WTC11 (cell line): ENCODE measurements at regions not wholly inside any gene's neighbourhood (a gene's known extent, or its start where the extent isn't known, plus 50 kb on each side); places are given as distances from the start of the nearest gene placed in this dataset.

Source experiments
- ATAC-seq: fragments of 200-7000 bp; cut with Tn5 transposase; 2 replicates; pipeline ENCODE4 v1.10.0; 2021; ENCODE audit warnings: mild to moderate bottlenecking, moderate library complexity
- CTCF ChIA-PET: fragments of 300-600 bp; sonication (Branson Sonifier 250); formaldehyde crosslinking; loops from one replicate; lab custom pipeline; 2021; ENCODE audit warnings: antibody characterized with exemption; lab: Charles Lee
- POLR2A ChIA-PET: fragments of 350-600 bp; sonication (Branson Sonifier 250); formaldehyde crosslinking; loops from one replicate; lab custom pipeline; 2021; ENCODE audit warnings: antibody characterized with exemption; lab: Charles Lee
- DNase-seq: peaks from one replicate; pipeline ENCODE4 v3.0.0; 2021; ENCODE audit warnings: low spot score
- H3K27ac Mint-ChIP-seq: 2 replicates; pipeline ENCODE4 v1.8.0; 2021; ENCODE audit warnings: mixed read lengths
- H3K27me3 Mint-ChIP-seq: 2 replicates; pipeline ENCODE4 v1.8.0; 2021; ENCODE audit warnings: low read depth, mild to moderate bottlenecking, moderate library complexity, mixed read lengths
- H3K36me3 Mint-ChIP-seq: 2 replicates; pipeline ENCODE4 v1.8.0; 2021; ENCODE audit warnings: mixed read lengths
- H3K4me1 Mint-ChIP-seq: 2 replicates; pipeline ENCODE4 v1.8.0; 2022; ENCODE audit warnings: mixed read lengths
- H3K4me3 Mint-ChIP-seq: 2 replicates; pipeline ENCODE4 v1.8.0; 2021; ENCODE audit warnings: mild to moderate bottlenecking, moderate library complexity, mixed read lengths
- H3K9me3 Mint-ChIP-seq: 2 replicates; pipeline ENCODE4 v1.8.0; 2021; ENCODE audit warnings: mixed read lengths
- CREM ChIP-seq: sonication (generic); formaldehyde crosslinking; IDR thresholded peaks from 2 replicates; pipeline ENCODE4 v1.8.1; 2022; ENCODE audit warnings: mild to moderate bottlenecking, missing genetic modification reagents, moderate library complexity
- EMX1 ChIP-seq: fragments of 250-450 bp; sonication (Bioruptor Pico); IDR thresholded peaks from 2 replicates; pipeline ENCODE4 v1.8.0; 2021; ENCODE audit warnings: mild to moderate bottlenecking
- GTF2I ChIP-seq: fragments of 250-450 bp; sonication (Bioruptor Pico); conservative IDR thresholded peaks from 2 replicates; pipeline ENCODE4 v1.4.0; 2021; ENCODE audit warnings: mild to moderate bottlenecking
- IRF2 ChIP-seq: sonication (generic); formaldehyde crosslinking; IDR thresholded peaks from 2 replicates; pipeline ENCODE4 v1.8.0; 2022; ENCODE audit warnings: low read depth, missing genetic modification reagents, borderline replicate concordance
- JUN ChIP-seq: sonication (generic); formaldehyde crosslinking; IDR thresholded peaks from 2 replicates; pipeline ENCODE4 v1.8.0; 2023; ENCODE audit warnings: mild to moderate bottlenecking, missing genetic modification reagents
- MXD4 ChIP-seq: fragments of 250-450 bp; sonication (Bioruptor Pico); IDR thresholded peaks from 2 replicates; pipeline ENCODE4 v1.8.0; 2021; ENCODE audit warnings: mild to moderate bottlenecking, moderate library complexity, borderline replicate concordance
- MYBL2 ChIP-seq: sonication (generic); formaldehyde crosslinking; IDR thresholded peaks from 2 replicates; pipeline ENCODE4 v1.8.1; 2023; ENCODE audit warnings: mild to moderate bottlenecking, moderate library complexity, missing genetic modification reagents
- NR2C2 ChIP-seq: sonication (generic); formaldehyde crosslinking; IDR thresholded peaks from 2 replicates; pipeline ENCODE4 v1.8.0; 2022; ENCODE audit warnings: mild to moderate bottlenecking, missing genetic modification reagents
- SMAD3 ChIP-seq: sonication (generic); formaldehyde crosslinking; IDR thresholded peaks from 2 replicates; pipeline ENCODE4 v1.8.0; 2022; ENCODE audit warnings: missing genetic modification reagents, mild to moderate bottlenecking, borderline replicate concordance
- SMAD4 ChIP-seq: sonication (generic); formaldehyde crosslinking; IDR thresholded peaks from 2 replicates; pipeline ENCODE4 v1.8.0; 2022; ENCODE audit warnings: mild to moderate bottlenecking, missing genetic modification reagents
- TEAD1 ChIP-seq: sonication (generic); formaldehyde crosslinking; IDR thresholded peaks from 2 replicates; pipeline ENCODE4 v1.8.0; 2022; ENCODE audit warnings: mild to moderate bottlenecking, missing genetic modification reagents
- ZNF219 ChIP-seq: sonication (generic); formaldehyde crosslinking; IDR thresholded peaks from 2 replicates; pipeline ENCODE4 v1.8.0; 2023; ENCODE audit warnings: missing genetic modification reagents, mild to moderate bottlenecking, borderline replicate concordance
- ZNF423 ChIP-seq: fragments of 250-450 bp; sonication (Bioruptor Pico); IDR thresholded peaks from 2 replicates; pipeline ENCODE4 v2.1.2; 2022; ENCODE audit warnings: mild to moderate bottlenecking, moderate library complexity
- ZNF512 ChIP-seq: sonication (generic); formaldehyde crosslinking; IDR thresholded peaks from 2 replicates; pipeline ENCODE4 v1.8.1; 2022; ENCODE audit warnings: missing genetic modification reagents, borderline replicate concordance
- TF ChIP-seq, protein P1 (sequence below): sonication (generic); formaldehyde crosslinking; IDR thresholded peaks from 2 replicates; pipeline ENCODE4 v1.8.0; 2022; ENCODE audit warnings: mild to moderate bottlenecking, missing genetic modification reagents
- TF ChIP-seq, protein P2 (sequence below): sonication (generic); formaldehyde crosslinking; IDR thresholded peaks from 2 replicates; pipeline ENCODE4 v1.8.1; 2022; ENCODE audit warnings: mild to moderate bottlenecking, moderate library complexity, missing genetic modification reagents
- TF ChIP-seq, protein P3 (sequence below): sonication (generic); formaldehyde crosslinking; IDR thresholded peaks from 2 replicates; pipeline ENCODE4 v1.8.1; 2022; ENCODE audit warnings: mild to moderate bottlenecking, missing genetic modification reagents, moderate library complexity, borderline replicate concordance
- TF ChIP-seq, protein P4 (sequence below): fragments of 250-450 bp; sonication (Bioruptor Pico); IDR thresholded peaks from 2 replicates; pipeline ENCODE4 v1.9.0; 2021; ENCODE audit warnings: mild to moderate bottlenecking, borderline replicate concordance

DNA sequence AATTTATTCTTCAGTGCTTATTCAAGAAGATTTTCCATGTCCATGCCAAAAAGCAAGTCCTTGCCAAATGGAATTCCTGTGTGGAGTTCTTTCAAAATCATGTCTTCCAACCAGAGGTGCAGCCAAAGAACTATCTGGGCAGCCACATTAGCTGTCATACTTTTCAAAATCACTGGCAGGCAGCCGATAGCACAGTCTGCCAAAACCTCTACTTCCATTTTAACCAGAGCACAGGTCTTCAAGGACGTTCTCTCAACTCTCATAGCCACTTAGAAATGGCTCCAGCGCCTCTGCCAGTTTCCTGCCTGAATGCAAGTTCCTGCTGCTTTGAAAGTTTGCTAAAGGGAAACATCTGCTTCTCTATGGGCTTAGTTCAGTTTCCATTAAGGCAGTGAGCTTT, 975.7 kb upstream of the ADGRL4 start:
- TF ChIP-seq, protein P1, sequence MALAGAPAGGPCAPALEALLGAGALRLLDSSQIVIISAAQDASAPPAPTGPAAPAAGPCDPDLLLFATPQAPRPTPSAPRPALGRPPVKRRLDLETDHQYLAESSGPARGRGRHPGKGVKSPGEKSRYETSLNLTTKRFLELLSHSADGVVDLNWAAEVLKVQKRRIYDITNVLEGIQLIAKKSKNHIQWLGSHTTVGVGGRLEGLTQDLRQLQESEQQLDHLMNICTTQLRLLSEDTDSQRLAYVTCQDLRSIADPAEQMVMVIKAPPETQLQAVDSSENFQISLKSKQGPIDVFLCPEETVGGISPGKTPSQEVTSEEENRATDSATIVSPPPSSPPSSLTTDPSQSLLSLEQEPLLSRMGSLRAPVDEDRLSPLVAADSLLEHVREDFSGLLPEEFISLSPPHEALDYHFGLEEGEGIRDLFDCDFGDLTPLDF (CRISPR knock-in tag): no peak
- TF ChIP-seq, protein P2, sequence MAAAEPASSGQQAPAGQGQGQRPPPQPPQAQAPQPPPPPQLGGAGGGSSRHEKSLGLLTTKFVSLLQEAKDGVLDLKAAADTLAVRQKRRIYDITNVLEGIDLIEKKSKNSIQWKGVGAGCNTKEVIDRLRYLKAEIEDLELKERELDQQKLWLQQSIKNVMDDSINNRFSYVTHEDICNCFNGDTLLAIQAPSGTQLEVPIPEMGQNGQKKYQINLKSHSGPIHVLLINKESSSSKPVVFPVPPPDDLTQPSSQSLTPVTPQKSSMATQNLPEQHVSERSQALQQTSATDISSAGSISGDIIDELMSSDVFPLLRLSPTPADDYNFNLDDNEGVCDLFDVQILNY (CRISPR knock-in tag): no peak
- TF ChIP-seq SMAD3 (CRISPR knock-in tag): no peak
- TF ChIP-seq, protein P3, sequence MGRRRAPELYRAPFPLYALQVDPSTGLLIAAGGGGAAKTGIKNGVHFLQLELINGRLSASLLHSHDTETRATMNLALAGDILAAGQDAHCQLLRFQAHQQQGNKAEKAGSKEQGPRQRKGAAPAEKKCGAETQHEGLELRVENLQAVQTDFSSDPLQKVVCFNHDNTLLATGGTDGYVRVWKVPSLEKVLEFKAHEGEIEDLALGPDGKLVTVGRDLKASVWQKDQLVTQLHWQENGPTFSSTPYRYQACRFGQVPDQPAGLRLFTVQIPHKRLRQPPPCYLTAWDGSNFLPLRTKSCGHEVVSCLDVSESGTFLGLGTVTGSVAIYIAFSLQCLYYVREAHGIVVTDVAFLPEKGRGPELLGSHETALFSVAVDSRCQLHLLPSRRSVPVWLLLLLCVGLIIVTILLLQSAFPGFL (CRISPR knock-in tag): no peak
- TF ChIP-seq GTF2I: no peak
- TF ChIP-seq EMX1 (CRISPR knock-in tag): no peak
- TF ChIP-seq ZNF512 (CRISPR knock-in tag): no peak
- no peak for TF ChIP-seq JUN
- TF ChIP-seq MYBL2 (CRISPR knock-in tag): no peak
- no peak for TF ChIP-seq NR2C2
- H3K27me3 Mint-ChIP-seq: no peaks in the 10 kb centered on the region
- POLR2A ChIA-PET: no interaction called here
- ATAC-seq (no peak), DNase-seq (no peak)
- H3K36me3 Mint-ChIP-seq: no peaks in the 10 kb centered on the region
- H3K27ac Mint-ChIP-seq: no peak overlapping the region
- H3K4me1 Mint-ChIP-seq: peaks cover 16% of the 10 kb centered on the region
- CTCF ChIA-PET: no interaction called here
- H3K4me3 Mint-ChIP-seq: no peak overlapping the region
- no peaks in the 10 kb centered on the region for H3K9me3 Mint-ChIP-seq

- POLR2A ChIA-PET: no interaction called here
- no peak for TF ChIP-seq ZNF423 (CRISPR knock-in tag)
- Mint-ChIP-seq H3K27me3 (no peaks in the 10 kb centered on the region), H3K36me3 (no peaks in the 10 kb centered on the region), H3K4me1 (peaks cover 16% of the 10 kb centered on the region), H3K9me3 (no peaks in the 10 kb centered on the region), H3K4me3 (no peak overlapping the region), H3K27ac (no peak overlapping the region)
- ATAC-seq (no peak), DNase-seq (no peak)
- CTCF ChIA-PET: no interaction called here
Observed at GRCh38 chr1:79981481-79981880, 975.0 kb upstream of the ADGRL4 start.

- Mint-ChIP-seq H3K27ac (no peak overlapping the region), H3K36me3 (no peaks in the 10 kb centered on the region), H3K9me3 (no peaks in the 10 kb centered on the region), H3K4me3 (no peak overlapping the region), H3K27me3 (no peaks in the 10 kb centered on the region), H3K4me1 (peaks cover 16% of the 10 kb centered on the region)
- TF ChIP-seq IRF2 (CRISPR knock-in tag): no peak
- TF ChIP-seq MXD4 (CRISPR knock-in tag): no peak
- TF ChIP-seq ZNF512 (CRISPR knock-in tag): no peak
- TF ChIP-seq SMAD4 (CRISPR knock-in tag): no peak
- DNase-seq (no peak), ATAC-seq (no peak)
- CTCF ChIA-PET: interaction anchor here (1.4 kb wide), 1 partner anchor 10 kb away, joined by 3 read pairs; no protein-coding TSS in a partner anchor
- POLR2A ChIA-PET: no interaction called here
Observed at GRCh38 chr1:79979346-79979745, 972.8 kb upstream of the ADGRL4 start.

DNA sequence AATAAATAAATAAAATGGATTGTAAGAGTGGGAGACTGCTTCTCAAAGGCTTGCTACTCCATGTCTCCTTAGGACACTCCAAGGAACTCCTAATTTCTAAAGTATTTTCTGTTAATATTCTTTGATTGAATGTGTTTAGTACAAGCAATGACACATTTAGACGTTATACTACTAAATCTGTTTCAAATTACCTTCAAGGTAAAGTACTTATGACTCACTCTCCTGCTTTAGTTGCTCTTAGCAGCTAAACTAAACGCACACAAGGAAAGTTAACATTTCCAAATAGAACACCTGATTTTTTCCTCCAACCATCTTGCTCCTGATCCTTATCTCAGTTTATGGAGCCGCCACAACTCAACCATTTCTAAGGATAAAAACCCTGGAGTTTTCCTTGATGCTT, 969.8 kb upstream of the ADGRL4 start:
- Mint-ChIP-seq H3K27me3 (no peaks in the 10 kb centered on the region), H3K27ac (no peak overlapping the region), H3K4me1 (peaks cover 11% of the 10 kb centered on the region), H3K4me3 (no peak overlapping the region), H3K36me3 (no peaks in the 10 kb centered on the region), H3K9me3 (no peaks in the 10 kb centered on the region)
- ATAC-seq (no peak), DNase-seq (no peak)
- ChIA-PET POLR2A (no interaction called here), CTCF (no interaction called here)
- TF ChIP-seq, protein P1 (CRISPR knock-in tag): no peak
- TF ChIP-seq, protein P4, sequence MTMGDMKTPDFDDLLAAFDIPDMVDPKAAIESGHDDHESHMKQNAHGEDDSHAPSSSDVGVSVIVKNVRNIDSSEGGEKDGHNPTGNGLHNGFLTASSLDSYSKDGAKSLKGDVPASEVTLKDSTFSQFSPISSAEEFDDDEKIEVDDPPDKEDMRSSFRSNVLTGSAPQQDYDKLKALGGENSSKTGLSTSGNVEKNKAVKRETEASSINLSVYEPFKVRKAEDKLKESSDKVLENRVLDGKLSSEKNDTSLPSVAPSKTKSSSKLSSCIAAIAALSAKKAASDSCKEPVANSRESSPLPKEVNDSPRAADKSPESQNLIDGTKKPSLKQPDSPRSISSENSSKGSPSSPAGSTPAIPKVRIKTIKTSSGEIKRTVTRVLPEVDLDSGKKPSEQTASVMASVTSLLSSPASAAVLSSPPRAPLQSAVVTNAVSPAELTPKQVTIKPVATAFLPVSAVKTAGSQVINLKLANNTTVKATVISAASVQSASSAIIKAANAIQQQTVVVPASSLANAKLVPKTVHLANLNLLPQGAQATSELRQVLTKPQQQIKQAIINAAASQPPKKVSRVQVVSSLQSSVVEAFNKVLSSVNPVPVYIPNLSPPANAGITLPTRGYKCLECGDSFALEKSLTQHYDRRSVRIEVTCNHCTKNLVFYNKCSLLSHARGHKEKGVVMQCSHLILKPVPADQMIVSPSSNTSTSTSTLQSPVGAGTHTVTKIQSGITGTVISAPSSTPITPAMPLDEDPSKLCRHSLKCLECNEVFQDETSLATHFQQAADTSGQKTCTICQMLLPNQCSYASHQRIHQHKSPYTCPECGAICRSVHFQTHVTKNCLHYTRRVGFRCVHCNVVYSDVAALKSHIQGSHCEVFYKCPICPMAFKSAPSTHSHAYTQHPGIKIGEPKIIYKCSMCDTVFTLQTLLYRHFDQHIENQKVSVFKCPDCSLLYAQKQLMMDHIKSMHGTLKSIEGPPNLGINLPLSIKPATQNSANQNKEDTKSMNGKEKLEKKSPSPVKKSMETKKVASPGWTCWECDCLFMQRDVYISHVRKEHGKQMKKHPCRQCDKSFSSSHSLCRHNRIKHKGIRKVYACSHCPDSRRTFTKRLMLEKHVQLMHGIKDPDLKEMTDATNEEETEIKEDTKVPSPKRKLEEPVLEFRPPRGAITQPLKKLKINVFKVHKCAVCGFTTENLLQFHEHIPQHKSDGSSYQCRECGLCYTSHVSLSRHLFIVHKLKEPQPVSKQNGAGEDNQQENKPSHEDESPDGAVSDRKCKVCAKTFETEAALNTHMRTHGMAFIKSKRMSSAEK: no peak
- TF ChIP-seq CREM (CRISPR knock-in tag) (no peak), ZNF219 (no peak), TEAD1 (CRISPR knock-in tag) (no peak)
